GM19238 (cell line): ENCODE measurements at regions not wholly inside any gene's neighbourhood (a gene's known extent, or its start where the extent isn't known, plus 50 kb on each side); places are given as distances from the start of the nearest gene placed in this dataset.

ENCODE experiments used
- DNase-seq: peaks from one replicate; pipeline ENCODE4 v3.0.0; 2011; ENCODE audit warnings: low spot score; ENCODE audit not compliant: insufficient read length

- no peak for DNase-seq
These were observed 169.5 kb downstream of the DIPK2A start for GRCh38 chr3:144141074-144141473.

GRCh38 chr3:144141496-144141895 is 169.9 kb downstream of the DIPK2A start:
- DNase-seq = no peak

GRCh38 chr3:144142151-144142840 is 170.7 kb downstream of the DIPK2A start:
- no peak for DNase-seq

- DNase-seq = no peak
These were observed 176.7 kb downstream of the DIPK2A start for GRCh38 chr3:144148356-144148755.

GRCh38 chr3:144151983-144152382 is 180.4 kb downstream of the DIPK2A start:
- DNase-seq = no peak

- no peak for DNase-seq
These were observed 189.0 kb downstream of the DIPK2A start for GRCh38 chr3:144160627-144161026.

- DNase-seq = no peak
These were observed 190.4 kb downstream of the DIPK2A start for GRCh38 chr3:144162042-144162441.

- DNase-seq = no peak
These were observed 192.7 kb downstream of the DIPK2A start for GRCh38 chr3:144164352-144164751.

GRCh38 chr3:144165482-144165881 is 193.9 kb downstream of the DIPK2A start:
- no peak for DNase-seq

GRCh38 chr3:144167634-144168033 is 196.0 kb downstream of the DIPK2A start:
- no peak for DNase-seq

GRCh38 chr3:144173491-144173890 is 201.9 kb downstream of the DIPK2A start:
- DNase-seq = no peak

- DNase-seq = no peak
These were observed 204.2 kb downstream of the DIPK2A start for GRCh38 chr3:144175644-144176425.

GRCh38 chr3:144177649-144178048 is 206.0 kb downstream of the DIPK2A start:
- DNase-seq = no peak

GRCh38 chr3:144178607-144179006 is 207.0 kb downstream of the DIPK2A start:
- DNase-seq = no peak

- DNase-seq = no peak
These were observed 209.4 kb downstream of the DIPK2A start for GRCh38 chr3:144181062-144181461.

- DNase-seq = no peak
These were observed 210.9 kb downstream of the DIPK2A start for GRCh38 chr3:144182501-144182900.

GRCh38 chr3:144185276-144185675 is 213.7 kb downstream of the DIPK2A start:
- DNase-seq = no peak

GRCh38 chr3:144187531-144188210 is 216.0 kb downstream of the DIPK2A start:
- DNase-seq = no peak

- no peak for DNase-seq
These were observed 217.4 kb downstream of the DIPK2A start for GRCh38 chr3:144189044-144189443.

- DNase-seq = no peak
These were observed 225.5 kb downstream of the DIPK2A start for GRCh38 chr3:144197116-144197515.

- DNase-seq = no peak
These were observed 226.0 kb downstream of the DIPK2A start for GRCh38 chr3:144197582-144197981.

- no peak for DNase-seq
These were observed 228.4 kb downstream of the DIPK2A start for GRCh38 chr3:144200004-144200403.
